OCI-M1 (cell line): ENCODE measurements at regions not wholly inside any gene's neighbourhood (a gene's known extent, or its start where the extent isn't known, plus 50 kb on each side); places are given as distances from the start of the nearest gene placed in this dataset.
"Not testable (repeated sequence)": the region's sequence is repeated elsewhere in the genome, so short reads cannot be mapped to it uniquely, and the experiment has no call there.

Experiments used
- DNase-seq: peaks from one replicate; lab custom pipeline; 2025; lab: John Stamatoyannopoulos, UW

DNA sequence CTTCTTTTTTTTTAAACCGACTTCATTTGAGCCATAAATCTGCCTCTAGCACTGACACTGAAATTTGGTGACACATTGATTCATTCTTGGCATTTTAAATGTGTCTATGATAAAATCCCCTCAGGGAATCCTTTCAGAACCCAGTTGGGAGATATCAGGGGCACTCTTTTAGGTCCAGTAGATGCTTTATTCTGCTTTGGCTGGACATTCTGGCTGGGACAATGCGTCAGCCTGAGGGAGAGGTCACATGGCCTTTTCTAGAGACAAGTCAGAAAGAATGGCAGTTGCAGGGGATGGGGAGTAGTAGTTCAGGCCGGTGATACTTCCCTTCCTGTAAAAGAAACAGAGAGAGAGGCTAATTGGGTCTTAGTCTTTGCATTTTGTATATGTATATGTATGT is 63.1 kb downstream of the TRIM43 start:
- DNase-seq, result not testable (repeated sequence)

DNA sequence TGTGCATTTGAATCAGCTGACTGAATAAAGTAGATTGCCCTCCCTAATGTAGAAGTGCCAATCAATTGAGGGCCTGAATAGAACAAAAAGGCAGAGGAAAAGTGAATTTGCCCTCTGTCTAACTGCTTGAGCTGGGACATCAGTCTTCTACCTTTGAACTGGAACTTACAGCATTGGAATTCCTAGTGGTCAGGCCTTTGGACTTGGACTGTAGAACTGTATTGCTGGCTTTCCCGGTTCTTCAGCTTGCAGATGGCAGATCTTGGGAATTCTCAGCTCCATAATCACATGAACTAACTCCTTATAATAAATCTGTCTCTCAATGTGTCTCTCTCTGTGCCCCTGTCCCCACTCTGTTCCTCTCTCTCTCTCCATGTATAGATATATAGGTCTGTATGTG is 64.8 kb downstream of the TRIM43 start:
- DNase-seq, result not testable (repeated sequence)

DNA sequence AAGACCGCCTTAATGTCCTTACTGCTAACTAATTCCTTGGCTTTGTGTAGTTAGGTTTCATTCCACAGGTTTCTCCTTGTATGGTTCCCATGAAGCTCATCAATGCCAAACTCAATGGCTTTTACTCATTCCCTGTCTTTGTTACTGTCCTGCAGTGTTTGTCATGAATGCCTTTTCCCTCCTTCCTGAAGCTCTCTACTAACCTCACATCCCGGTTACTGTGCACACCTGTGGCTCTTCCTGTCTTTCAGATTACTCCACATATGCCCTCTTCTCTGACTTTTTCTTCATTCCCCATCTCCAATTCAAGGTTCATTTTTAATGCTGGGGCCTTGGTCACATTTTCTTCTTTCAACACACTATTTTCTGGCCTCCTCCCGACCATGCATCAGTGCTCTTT is 66.1 kb downstream of the TRIM43 start:
- DNase-seq, result not testable (repeated sequence)

- DNase-seq, result not testable (repeated sequence)
These were observed 69.2 kb downstream of the TRIM43 start for GRCh38 chr2:95660766-95661562.

DNA sequence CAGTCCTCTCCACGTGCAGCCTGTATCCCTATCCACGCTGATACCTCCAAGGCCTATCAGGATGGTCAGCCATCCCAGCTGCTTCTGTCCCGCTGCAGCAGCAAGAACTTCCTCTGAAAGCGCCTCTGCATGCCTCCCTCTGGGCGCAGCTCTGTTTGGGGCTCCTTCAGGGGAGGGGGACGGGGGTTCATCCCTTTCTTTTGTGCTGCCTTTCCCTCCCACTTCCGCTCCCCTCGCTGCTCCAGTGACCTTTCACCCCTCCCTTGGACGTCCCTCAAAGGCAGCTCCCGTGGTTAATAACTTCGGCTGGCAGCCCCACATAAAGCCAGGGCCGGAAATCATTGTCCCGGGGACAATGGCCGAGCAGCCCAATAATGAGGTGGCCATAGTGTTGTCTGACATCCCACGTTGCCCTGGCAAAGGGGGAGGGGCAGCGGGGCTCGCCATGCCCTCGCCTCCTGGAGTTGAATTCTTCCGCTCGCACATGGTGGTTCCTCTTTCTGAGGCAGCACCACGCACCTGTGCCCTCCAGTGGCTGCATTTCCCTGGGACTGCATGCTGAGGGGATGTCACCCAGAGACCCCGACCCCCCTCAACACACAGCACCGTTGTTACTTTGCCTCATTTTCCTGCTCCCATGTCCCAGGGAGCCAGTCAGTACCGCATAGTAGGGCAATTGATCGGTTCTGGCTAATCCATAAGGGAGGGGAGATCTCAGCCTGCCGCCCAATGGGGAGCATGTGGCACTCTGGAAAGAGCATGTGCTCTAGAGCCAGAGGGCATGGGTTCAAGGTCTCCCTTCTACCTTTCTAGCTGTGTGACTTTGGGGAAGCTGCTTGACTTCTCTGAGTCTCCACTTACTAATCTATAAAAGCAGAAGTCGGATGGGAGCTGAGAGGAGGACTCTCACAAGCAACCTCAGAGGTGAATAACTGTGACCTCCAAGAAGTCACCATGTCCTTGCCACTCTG is 72.0 kb downstream of the TRIM43 start:
- DNase-seq, result not testable (repeated sequence)

DNA sequence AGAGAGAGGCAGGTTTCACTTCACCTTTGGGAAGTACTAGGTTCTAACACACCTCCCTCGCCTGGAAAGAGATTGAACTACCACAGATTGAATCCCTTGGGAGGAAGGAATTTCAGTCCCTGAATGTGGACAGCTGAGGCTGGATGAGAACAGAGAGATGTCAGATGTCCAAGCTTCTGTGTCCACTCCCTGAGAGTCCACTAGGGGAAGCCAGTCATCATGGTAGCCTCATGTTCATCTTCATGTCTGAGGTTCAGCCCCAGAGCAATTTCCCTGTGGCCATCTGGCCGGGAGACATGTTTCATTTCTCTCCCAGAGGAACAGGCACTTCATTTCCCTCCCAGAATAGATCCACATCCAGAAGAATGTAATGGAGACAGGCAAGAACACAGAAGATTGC is 74.8 kb downstream of the TRIM43 start:
- DNase-seq, result not testable (repeated sequence)

DNA sequence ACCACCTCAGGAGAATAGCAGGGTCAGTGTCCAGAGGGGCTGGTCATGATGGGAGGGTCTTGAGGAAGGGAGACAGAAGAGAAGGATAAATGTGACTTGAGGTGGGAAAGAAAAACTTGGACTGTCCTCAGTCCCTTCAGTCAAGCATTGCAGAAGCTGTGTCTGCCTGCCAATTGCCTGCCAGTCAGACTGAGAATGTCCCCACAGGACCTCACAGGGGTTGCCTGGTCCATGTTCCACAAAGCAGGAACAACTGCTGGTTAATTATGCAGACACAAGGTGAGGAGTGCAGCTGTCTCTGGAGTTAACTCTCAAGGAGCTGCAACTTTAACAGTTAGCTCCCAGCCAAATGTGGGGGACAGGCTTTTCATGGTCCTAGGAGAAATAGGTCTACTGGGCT is 75.7 kb downstream of the TRIM43 start:
- no peak for DNase-seq

GRCh38 chr2:95668934-95669333 is 77.1 kb downstream of the TRIM43 start:
- DNase-seq, result not testable (repeated sequence)

GRCh38 chr2:95669441-95669991 is 77.7 kb downstream of the TRIM43 start:
- peak; percentile 14 for DNase-seq

GRCh38 chr2:95670167-95670566 is 78.4 kb downstream of the TRIM43 start:
- no peak for DNase-seq

DNA sequence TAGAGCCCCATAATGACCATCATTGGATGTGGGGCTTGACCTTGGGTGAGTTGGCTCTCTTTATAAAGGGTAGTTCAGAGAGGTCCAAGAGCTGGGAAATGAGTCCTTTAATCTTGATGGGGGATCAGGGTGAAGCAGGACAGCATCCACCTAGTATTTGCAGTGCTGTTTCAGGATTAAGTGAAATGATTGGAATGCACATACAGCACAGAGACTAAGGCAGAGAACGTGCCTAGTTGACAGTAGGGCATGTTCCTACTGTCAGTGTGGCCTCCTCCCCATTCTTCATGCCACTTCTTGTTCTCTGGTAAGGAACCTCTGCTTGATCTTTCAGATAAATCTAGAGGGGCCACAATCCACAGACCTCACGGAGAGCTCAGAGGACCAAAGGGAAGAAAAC is 78.9 kb downstream of the TRIM43 start:
- no peak for DNase-seq

GRCh38 chr2:95671171-95671570 is 79.4 kb downstream of the TRIM43 start:
- not testable (repeated sequence) for DNase-seq

- DNase-seq, result not testable (repeated sequence)
These were observed 80.2 kb downstream of the TRIM43 start for GRCh38 chr2:95671992-95672391.

DNA sequence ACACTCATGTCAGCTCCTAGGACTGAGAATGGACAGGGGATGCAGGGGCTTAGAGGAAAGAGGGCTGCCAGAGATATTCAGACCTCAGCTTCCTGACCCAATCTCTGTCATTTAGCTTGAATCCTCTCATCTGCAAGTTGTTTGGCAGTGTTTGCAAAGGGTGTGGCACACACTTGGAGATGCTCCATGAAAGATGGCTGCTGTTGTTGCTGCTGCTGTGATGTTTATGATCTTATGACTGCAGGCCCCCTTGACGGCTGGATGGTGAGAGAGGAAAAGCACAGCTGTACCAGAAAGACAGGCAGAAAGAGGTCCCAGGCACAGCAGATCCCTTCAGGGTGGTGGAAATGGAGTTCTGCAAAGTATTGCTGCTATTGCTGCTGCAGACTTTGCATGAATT is 80.7 kb downstream of the TRIM43 start:
- DNase-seq, result not testable (repeated sequence)

- DNase-seq, result no peak
These were observed 82.4 kb downstream of the TRIM43 start for GRCh38 chr2:95674186-95674585.

DNA sequence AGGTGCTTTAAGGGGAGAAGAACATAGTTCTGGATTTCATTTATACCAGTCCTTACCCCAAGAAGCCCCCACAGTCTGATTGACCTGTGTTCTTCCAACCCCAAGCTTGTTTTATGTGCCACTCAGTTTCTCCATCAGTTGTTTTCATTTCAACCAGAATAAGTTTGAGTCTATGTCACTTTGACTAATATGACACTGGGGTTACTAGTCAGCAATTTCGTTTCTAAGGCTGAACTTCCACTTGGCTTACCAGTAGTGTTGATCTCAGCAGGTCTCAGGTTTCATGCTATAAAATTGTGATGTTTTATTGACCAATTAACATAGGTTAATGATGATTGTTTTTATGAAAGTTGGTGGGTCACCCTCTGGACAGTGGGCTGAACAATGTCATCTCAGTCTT is 84.8 kb downstream of the TRIM43 start:
- DNase-seq, result not testable (repeated sequence)

- no peak for DNase-seq
These were observed 85.5 kb downstream of the TRIM43 start for GRCh38 chr2:95677346-95677745.

DNA sequence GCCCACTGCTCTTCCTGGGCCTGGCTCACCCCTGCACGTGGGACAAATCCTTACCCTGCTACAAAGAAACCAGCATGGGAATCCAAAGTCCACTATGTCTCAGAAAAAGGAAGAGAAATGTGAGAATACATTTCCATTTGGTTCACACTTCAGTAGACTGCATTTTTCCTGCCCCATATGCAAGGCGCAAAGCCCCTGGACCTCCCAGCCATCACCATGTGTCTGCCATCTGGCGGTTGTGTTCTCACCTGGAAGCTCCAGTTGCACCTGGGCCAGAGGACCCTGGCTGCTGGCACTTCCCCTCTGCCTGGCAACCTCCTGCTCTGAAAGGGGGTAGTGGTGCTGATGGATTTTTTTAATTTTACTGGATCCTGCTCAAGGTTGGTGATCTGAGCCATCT is 86.0 kb downstream of the TRIM43 start:
- DNase-seq, result not testable (repeated sequence)

GRCh38 chr2:95681158-95681557 is 89.4 kb downstream of the TRIM43 start:
- DNase-seq, result not testable (repeated sequence)

DNA sequence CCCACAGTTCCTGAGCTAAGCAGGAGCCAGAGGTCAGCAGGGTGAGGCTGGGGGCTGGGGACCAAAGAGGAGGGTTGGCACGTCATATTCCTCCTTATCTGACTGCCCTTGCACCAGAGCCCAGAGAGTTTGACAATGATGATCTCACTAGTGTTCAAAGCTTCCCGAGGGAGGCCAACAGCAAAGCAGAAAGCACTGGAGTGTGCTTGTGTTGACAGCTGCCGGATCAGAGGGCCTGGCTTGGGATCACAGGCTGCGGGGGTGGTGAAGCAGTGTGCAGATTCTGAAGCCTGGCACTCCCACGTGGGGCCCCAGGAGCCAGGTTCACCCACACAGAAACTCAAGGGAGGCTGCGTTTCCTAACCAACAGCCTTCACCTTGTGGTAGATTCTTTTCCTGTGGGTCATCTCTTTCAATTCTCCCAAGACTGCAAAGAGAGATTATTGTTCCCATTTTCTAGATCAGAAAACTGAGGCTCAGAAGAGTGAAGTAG is 89.8 kb downstream of the TRIM43 start:
- not testable (repeated sequence) for DNase-seq

DNA sequence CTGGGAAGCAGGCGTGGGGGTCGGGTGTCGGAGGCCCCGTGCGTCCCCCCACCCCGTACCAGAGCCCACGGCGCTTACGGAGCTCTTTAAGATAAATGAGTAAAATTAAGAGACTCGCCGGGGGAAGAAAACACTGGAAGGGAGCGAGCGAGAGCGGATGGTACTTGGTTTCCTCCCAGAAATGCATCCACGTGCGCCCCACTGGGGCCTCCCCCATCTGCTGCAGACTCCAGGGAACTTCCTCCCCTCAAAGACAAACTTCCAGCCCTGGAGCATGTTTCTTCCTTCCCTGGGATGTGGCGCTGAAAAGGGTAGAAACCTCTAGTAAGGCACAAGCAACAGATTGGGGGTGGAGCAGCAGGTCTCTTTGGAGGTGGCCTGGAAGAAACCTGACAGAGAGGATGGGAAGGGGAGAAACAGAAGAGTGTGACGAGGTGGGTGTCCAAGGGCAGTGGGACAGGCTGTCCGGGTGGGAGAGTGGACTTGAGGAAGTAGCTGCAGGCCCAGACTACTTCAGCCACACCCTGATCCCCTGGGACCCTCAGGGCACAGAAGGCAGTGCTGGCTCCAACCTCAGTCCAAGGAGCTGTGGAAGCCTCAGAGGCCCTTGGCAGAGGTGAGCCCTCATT is 91.2 kb downstream of the TRIM43 start:
- not testable (repeated sequence) for DNase-seq

DNA sequence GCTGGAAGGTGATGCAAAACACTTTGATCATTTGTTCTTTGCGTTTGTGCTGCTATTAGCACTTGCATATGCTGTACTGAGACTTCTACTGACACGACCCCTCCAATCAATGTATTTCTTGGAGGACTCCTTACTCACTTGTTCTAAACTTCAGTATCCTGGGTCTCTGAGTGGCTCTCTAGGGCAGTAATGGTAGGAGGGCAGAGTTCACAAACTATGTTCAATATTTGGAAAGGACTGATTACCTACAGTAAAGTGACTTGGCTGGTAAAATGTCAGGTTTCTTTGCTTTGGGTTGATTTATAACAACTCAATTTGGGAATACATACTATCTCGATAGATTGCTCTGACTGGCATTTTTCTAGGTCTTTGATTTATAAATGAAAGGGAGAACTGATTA is 93.7 kb downstream of the TRIM43 start:
- no peak for DNase-seq
